IPS DF 19.7 (cell line): ENCODE measurements at regions not wholly inside any gene's neighbourhood (a gene's known extent, or its start where the extent isn't known, plus 50 kb on each side); places are given as distances from the start of the nearest gene placed in this dataset.
"Not testable (repeated sequence)": the region's sequence is repeated elsewhere in the genome, so short reads cannot be mapped to it uniquely, and the experiment has no call there.

Experiments used
- DNase-seq: peaks from one replicate; pipeline ENCODE4 v3.0.0-alpha.2; 2013; ENCODE audit warnings: low read depth, low spot score

DNA sequence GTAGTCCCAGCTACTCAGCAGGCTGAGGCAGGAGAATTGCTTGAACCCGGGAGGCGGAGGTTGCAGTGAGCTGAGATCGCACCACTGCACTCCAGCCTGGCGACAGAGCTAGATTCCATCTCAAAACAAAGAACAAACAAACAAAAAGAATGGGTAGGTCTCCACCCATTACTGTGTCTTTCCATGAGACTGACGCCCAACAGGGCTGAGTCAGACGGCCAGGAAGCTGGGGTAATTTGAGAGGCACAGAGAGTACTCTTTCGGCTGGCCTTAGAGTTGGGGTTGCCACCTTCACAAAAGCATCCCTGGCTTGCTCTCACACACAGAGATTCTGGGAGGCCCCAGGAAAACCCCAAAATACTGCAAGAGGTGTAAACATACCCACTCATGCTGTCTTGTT, 72.0 kb upstream of the DHRSX start:
- no peak for DNase-seq

DNA sequence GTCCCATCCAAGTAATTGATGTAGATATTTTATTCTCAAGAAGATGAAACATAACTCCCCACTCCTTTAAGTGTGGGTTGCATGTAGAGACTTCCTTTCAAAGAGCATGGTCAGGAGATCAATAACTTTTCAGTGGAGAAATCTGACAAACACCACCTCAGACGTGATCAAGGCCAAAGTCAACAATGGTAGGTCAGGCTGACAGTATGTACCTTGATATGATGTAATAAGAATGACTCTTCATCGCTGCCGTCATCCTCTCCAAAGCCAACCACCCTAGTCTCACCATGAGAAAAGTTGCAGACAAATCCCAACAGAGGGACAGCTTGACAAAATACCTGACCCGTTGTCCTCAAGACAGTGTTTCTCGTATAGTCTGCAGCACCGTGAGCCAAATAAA, 67.3 kb upstream of the DHRSX start:
- DNase-seq: no peak

DNA sequence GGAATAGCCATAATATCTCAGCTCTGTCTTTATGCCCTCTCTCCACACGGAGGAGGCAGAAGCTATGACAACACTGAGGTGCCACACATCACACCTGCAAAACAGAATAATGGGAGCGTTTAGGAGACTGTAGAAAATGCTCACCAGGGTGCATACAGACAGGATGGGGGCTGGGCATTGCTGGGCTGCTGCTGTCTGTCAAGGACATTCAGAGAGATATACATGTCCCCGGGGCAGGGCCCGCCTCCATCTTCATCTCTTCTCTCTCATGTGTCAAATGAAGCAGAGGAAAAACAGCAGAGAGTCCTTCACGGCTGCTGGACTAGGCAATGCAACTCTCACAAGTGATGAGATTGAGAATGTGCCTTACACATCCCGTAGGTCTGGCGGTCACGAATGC, 65.3 kb upstream of the DHRSX start:
- no peak for DNase-seq

DNA sequence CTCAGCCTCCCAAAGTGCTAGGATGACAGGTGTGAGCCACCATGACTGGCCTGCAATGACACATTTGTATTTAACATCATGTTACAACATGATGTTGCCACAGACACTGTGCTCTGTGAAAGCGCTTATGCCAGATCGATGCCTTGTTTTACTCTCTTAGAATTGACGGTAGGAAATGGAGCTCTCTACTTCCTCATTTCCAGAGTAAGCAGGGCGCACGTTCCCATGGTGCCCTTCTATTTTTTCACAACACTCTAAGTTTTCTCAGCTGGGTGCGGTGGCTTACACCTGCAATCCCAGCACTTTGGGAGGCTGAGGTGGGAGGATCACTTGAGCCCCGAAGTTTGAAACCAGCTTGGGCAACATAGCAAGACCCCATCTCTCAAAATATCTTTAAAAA, 60.7 kb upstream of the DHRSX start:
- DNase-seq: no peak

DNA sequence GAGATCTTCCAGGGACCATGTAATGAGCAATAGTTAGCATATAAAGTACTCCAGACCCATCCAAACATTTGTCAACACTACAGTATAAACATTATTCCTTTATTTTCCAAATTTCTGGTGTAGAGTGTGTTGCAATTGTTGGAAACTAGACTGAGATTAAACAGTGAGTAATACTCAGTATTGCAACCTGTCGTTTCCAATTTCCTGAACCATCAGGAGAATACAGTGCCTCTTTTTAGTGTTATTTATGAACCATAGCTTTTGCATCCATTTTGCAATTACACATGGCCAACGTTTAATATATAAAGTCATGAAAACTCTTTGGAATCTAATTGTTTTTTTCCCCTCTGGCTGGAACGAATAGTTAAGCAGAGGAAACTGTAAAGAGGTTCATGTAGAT, 58.3 kb upstream of the DHRSX start:
- no peak for DNase-seq

DNA sequence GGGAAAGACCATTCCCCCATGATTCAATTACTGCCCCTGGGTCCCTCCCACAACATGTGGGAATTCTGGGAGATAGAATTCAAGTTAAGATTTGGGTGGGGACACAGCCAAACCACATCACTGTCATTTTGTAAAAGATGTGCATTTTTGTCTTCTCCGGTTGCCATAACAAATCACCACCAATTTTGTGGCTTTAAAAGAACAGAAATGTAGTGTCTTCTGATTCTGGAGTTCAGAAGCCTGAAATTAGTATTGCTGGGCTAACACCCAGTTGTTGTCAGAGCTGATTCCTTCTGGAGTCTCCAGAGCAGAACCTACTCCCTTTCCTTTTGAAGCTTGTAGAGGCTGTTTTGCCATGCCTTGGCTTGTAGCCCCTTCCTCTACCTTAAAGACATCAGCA, 54.1 kb upstream of the DHRSX start:
- DNase-seq: no peak

DNA sequence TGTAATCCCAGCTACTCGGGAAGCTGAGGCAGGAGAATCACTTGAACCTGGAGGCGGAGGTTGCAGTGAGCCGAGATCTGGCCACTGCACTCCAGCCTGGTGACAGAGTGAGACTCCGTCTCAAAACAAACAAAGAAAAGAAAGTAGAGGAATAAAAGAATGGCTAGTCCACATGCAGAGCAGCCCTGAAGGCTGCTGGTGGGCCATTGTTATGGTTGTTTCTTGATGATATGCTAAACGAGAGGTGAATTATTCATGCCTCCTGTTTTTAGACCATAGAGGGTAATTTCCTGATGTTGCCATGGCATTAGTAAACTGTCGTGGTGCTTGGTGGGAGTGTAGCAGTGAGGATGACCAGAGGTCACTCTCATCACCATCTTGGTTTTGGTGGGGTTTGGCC, 53.3 kb upstream of the DHRSX start:
- DNase-seq: not testable (repeated sequence)

DNA sequence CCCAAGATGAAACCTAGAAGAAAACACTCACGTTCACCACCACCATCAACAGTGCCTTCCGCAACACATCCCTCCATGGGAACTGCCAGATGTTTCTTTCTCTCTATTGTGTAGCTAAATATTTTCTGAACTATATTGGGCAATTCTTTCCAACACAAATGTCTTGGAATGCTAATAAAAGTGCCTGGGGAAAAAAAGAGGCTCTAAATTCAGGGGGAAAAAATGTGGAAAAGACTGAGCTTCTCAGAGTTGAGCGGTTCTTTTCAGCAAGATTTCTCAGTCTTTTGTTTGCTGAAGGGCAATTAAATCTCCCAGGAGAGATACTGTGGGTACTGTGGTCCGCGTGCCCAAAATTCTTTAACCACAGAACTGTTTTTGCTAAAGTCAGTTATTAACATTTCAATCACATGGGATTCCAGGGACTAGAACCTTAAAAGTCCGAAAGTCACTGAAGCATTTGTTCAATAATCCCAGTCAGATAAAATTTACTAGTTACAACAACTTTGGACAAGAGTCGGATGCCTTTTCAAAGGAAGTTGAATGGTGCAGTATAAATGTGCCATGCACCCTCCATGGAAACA, 51.9 kb upstream of the DHRSX start:
- no peak for DNase-seq

DNA sequence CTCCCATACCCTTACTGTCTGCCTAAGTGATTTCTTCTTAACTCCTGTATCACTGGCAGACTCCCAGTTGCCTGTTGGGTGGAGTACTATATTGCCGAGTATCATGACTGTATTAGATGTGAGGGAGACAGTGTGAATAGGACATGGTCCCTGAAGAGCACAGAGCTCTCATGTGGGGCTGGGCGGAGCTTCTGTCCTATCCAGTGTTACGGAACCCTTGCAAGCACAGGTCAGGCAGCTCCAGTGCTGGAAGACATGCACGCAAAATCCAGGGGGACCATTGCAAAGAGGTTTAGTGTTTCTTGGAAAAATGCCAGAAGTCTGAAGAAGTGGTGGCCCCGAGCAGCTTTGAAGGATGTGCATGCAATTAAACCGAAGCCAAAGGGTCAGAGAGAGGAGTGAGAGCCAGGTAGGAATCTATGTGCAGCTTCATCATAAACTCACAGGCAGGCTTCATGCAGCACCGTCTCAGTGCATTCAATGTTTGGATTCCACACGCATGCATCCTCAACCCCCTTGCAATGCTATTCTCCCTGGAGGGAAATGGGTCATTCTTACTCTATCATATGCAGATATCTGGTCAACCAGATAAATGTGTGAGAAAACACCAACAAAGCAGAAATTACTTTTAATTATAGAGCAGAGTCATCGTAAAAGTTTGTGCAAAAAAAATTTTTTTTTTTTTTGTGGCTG, 49.7 kb upstream of the DHRSX start:
- no peak for DNase-seq
